Esophagus squamous epithelium (tissue), 4 donors: ENCODE measurements at regions not wholly inside any gene's neighbourhood (a gene's known extent, or its start where the extent isn't known, plus 50 kb on each side); places are given as distances from the start of the nearest gene placed in this dataset.

Experiments
- POLR2A ChIP-seq, 4 donors: fragments of 450-650 bp; IDR thresholded peaks; one replicate each; pipeline ENCODE4 v1.6.1; 2017; ENCODE audit warnings: antibody characterized with exemption in 4 of 4, mild to moderate bottlenecking in 4 of 4, moderate library complexity in 3 of 4
- TF ChIP-seq, protein P1 (sequence below), 6 experiments: fragments of 450-650 bp in 4 of 6; fragments of 200-600 bp in 2 of 6; sonication (generic) in 2 of 6; IDR thresholded peaks; one replicate each; pipeline ENCODE4 v1.5.1; 2016 to 2019; ENCODE audit warnings: antibody characterized with exemption in 6 of 6, mild to moderate bottlenecking in 4 of 6, moderate library complexity in 4 of 6

DNA sequence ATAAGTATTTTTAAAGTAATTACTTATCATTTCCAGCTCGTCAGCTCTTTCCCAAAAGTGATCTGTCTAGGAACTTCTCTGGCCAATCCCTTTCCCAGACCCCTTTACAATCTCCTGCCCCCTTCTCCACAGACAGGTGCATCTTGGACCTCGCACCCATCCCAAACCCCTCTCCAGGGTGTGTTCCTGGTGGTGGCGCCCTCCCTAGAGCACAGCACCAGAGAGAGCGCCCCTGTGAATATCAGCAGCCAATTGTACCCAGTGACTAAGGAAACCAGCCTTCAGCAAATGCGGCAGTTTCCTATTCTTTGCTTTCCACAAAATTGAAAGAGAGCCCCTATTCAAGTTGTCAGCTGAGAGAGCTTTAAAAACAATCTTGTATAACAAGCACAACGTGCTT, 157.7 kb downstream of the RNASET2 start:
- TF ChIP-seq, protein P1, sequence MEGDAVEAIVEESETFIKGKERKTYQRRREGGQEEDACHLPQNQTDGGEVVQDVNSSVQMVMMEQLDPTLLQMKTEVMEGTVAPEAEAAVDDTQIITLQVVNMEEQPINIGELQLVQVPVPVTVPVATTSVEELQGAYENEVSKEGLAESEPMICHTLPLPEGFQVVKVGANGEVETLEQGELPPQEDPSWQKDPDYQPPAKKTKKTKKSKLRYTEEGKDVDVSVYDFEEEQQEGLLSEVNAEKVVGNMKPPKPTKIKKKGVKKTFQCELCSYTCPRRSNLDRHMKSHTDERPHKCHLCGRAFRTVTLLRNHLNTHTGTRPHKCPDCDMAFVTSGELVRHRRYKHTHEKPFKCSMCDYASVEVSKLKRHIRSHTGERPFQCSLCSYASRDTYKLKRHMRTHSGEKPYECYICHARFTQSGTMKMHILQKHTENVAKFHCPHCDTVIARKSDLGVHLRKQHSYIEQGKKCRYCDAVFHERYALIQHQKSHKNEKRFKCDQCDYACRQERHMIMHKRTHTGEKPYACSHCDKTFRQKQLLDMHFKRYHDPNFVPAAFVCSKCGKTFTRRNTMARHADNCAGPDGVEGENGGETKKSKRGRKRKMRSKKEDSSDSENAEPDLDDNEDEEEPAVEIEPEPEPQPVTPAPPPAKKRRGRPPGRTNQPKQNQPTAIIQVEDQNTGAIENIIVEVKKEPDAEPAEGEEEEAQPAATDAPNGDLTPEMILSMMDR (IDR thresholded peaks at IDR 0.05), result no peak
- TF ChIP-seq POLR2A (IDR thresholded peaks at IDR 0.05), result no peak
